ENCODE measurements at regions not wholly inside any gene's neighbourhood (a gene's known extent, or its start where the extent isn't known, plus 50 kb on each side); places are given as distances from the start of the nearest gene placed in this dataset.

GRCh38 chr10:78777867-78778266 is 290.9 kb upstream of the ZMIZ1 start:
- DNase-seq (ENCODE audit: low read depth), result no peak
- no peak overlapping the region for H3K4me3 ChIP-seq (ENCODE audit: low read depth, low read length)
- in situ Hi-C loops (cut with HindIII; ENCODE audit: low sequenced_read_pairs), result no loop called here
- TF ChIP-seq, protein P1, sequence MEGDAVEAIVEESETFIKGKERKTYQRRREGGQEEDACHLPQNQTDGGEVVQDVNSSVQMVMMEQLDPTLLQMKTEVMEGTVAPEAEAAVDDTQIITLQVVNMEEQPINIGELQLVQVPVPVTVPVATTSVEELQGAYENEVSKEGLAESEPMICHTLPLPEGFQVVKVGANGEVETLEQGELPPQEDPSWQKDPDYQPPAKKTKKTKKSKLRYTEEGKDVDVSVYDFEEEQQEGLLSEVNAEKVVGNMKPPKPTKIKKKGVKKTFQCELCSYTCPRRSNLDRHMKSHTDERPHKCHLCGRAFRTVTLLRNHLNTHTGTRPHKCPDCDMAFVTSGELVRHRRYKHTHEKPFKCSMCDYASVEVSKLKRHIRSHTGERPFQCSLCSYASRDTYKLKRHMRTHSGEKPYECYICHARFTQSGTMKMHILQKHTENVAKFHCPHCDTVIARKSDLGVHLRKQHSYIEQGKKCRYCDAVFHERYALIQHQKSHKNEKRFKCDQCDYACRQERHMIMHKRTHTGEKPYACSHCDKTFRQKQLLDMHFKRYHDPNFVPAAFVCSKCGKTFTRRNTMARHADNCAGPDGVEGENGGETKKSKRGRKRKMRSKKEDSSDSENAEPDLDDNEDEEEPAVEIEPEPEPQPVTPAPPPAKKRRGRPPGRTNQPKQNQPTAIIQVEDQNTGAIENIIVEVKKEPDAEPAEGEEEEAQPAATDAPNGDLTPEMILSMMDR (IDR thresholded peaks at IDR 0.05; ENCODE audit: low read depth, low read length, missing control alignments), result no peak

DNA sequence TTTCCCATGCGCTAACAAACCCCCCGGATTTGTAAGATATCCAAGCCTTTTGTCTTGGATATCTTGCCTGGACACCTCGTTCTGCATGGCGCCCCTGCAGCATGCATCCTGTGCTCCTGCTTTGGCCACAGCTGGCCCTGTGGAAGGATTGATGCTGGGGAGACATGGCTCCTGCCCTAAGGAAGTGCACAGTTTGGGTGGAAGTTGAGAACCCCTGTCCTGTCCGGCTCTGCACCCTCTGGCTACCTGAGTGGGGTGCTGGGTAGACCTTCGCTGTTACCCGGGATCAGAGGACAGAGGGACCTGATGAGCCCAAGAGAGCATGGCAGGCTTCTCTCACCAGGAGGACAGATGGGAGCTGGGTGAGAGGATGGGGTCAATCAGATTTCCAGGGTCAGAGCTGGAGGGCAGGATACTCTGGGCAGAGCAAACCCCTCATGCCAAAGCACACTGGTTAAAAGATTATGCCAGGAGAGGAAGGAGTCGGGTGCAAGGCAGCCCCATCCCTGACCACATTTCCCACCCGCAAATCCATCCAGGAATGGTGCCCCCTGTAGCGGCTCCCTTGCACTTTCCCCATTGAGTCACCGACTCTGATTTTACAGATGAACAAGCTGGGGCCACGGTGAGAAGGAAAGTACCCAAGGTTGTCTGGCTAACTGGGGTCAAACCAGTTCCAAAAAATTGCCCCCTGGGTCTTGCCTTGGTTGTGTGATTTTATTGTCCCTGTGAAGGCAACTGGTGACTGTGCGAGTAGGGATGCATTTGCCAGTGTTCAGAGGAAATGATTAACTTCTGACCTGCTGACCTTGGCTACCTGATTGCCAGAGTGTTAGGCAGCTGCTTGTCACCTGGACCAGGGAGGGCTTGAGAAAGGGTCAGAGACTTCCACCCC is 290.1 kb upstream of the ZMIZ1 start:
- no peak for DNase-seq (ENCODE audit: low read depth)
- in situ Hi-C loops (cut with HindIII; ENCODE audit: low sequenced_read_pairs), result no loop called here
- no peak overlapping the region for H3K4me3 ChIP-seq (ENCODE audit: low read depth, low read length)
- TF ChIP-seq, protein P1 (IDR thresholded peaks at IDR 0.05; ENCODE audit: low read depth, low read length, missing control alignments), result no peak

- H3K4me3 ChIP-seq (ENCODE audit: low read depth, low read length), result no peak overlapping the region
- TF ChIP-seq, protein P1 (IDR thresholded peaks at IDR 0.05; ENCODE audit: low read depth, low read length, missing control alignments), result no peak
- in situ Hi-C loops (cut with HindIII; ENCODE audit: low sequenced_read_pairs), result no loop called here
- no peak for DNase-seq (ENCODE audit: low read depth)
These were observed 289.3 kb upstream of the ZMIZ1 start for GRCh38 chr10:78779339-78779955.

GRCh38 chr10:78780551-78780961 is 288.2 kb upstream of the ZMIZ1 start:
- no peak for DNase-seq (ENCODE audit: low read depth)
- no peak overlapping the region for H3K4me3 ChIP-seq (ENCODE audit: low read depth, low read length)
- TF ChIP-seq, protein P1 (IDR thresholded peaks at IDR 0.05; ENCODE audit: low read depth, low read length, missing control alignments), result no peak
- in situ Hi-C loops (cut with HindIII; ENCODE audit: low sequenced_read_pairs), result no loop called here

DNA sequence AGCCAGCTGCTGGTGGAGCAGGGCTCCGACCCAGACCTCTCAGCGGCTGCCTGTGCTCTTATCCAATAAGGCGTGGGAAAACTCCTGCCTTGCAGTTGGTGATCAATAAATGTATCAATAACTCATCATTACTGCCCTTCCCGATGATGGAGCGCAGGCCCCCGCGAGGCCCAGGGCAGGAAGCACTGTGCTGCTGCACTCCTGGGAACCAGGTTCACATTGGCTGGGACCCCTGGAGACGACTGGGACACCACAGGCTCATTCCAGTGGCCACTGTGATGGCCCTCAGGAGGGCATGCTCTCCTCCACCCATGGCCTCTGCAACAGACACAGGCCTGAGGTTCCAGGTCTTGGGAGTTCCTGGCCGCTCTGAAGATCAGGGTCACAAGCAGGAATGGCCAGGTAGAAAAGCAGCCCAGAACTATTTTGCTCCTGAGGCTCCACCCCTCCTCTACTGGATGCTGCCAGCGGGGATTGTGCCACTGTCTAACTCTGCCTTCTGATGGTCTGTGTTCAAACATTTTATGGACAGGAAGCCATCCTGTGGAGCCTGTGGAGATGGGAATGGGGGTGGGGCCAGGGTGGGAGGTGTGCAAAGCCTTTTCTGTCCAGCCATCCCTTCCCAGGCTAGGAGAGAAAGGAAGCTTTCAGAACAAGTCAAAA is 287.4 kb upstream of the ZMIZ1 start:
- TF ChIP-seq, protein P1 (IDR thresholded peaks at IDR 0.05; ENCODE audit: low read depth, low read length, missing control alignments), result no peak
- DNase-seq (ENCODE audit: low read depth), result no peak
- in situ Hi-C loops (cut with HindIII; ENCODE audit: low sequenced_read_pairs), result no loop called here
- H3K4me3 ChIP-seq (ENCODE audit: low read depth, low read length), result no peak overlapping the region

DNA sequence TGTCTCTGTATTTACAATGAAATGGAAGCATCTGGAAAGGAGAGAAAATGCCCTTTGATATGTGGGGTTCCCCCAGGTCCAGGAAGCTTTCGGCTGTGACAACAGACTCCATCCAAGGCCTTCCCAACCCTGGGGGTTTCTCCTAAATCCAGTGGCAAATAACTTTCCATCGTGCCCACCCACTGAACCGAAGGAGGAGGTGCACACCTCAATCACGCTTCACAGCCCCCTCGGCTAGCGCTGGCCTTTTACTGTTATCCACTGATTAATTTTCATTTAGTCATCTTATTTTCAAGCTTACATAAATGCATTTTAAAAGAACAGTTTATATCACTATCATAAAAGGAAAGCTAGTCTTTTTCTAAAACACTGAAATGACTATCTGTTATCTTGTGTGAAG is 286.8 kb upstream of the ZMIZ1 start:
- H3K4me3 ChIP-seq (ENCODE audit: low read depth, low read length), result no peak overlapping the region
- TF ChIP-seq, protein P1 (IDR thresholded peaks at IDR 0.05; ENCODE audit: low read depth, low read length, missing control alignments), result no peak
- in situ Hi-C loops (cut with HindIII; ENCODE audit: low sequenced_read_pairs), result no loop called here
- DNase-seq (ENCODE audit: low read depth), result no peak
